Stomach (tissue), 8 donors: ENCODE measurements at regions not wholly inside any gene's neighbourhood (a gene's known extent, or its start where the extent isn't known, plus 50 kb on each side); places are given as distances from the start of the nearest gene placed in this dataset.
"Not testable (repeated sequence)": the region's sequence is repeated elsewhere in the genome, so short reads cannot be mapped to it uniquely, and the experiment has no call there.

Experiments
- DNase-seq, 2 donors: peaks; one replicate each; pipeline versions ENCODE4 v3.0.0 to v3.0.0-alpha.2; 2013 to 2019
- H3K27ac ChIP-seq, 5 donors: fragments of 200-600 bp in 4 of 5; sonication (generic) in 4 of 5; one replicate each; pipeline ENCODE4 v1.5.1; 2013 to 2019; ENCODE audit warnings: mild to moderate bottlenecking in 1 of 5, moderate library complexity in 1 of 5
- H3K27me3 ChIP-seq, 3 donors: fragments of 200-600 bp; sonication (generic); one replicate each; pipeline ENCODE4 v1.5.1; 2017 to 2019; ENCODE audit warnings: mixed run types in 1 of 3
- H3K36me3 ChIP-seq, 4 donors: fragments of 200-600 bp; sonication (generic); 1 replicate in 3 of 4; 2 replicates in 1 of 4; pipeline ENCODE4 v1.5.1; 2016 to 2019
- H3K4me1 ChIP-seq, 4 donors: fragments of 200-600 bp; sonication (generic); one replicate each; pipeline ENCODE4 v1.5.1; 2016 to 2019
- H3K4me3 ChIP-seq, 4 donors: fragments of 200-600 bp; sonication (generic) in 3 of 4; one replicate each; pipeline ENCODE4 v1.5.1; 2016 to 2019; ENCODE audit warnings: mild to moderate bottlenecking in 1 of 4
- H3K9me3 ChIP-seq, 4 donors: fragments of 200-600 bp; sonication (generic); one replicate each; pipeline ENCODE4 v1.5.1; 2016 to 2019
- EP300 ChIP-seq: sonication (generic); formaldehyde crosslinking; IDR thresholded peaks from one replicate; pipeline ENCODE4 v1.6.1; 2017; ENCODE audit warnings: antibody characterized with exemption
- POLR2A ChIP-seq, 4 donors: fragments of 450-650 bp; IDR thresholded peaks; one replicate each; pipeline ENCODE4 v1.6.1; 2016; ENCODE audit warnings: antibody characterized with exemption in 4 of 4, control low read depth in 2 of 4, mild to moderate bottlenecking in 1 of 4, moderate library complexity in 1 of 4
- POLR2AphosphoS5 ChIP-seq, 3 donors: sonication (generic); formaldehyde crosslinking; IDR thresholded peaks; one replicate each; pipeline ENCODE4 v1.6.1; 2016; ENCODE audit warnings: antibody characterized with exemption in 3 of 3
- WGBS, 5 donors: extraction: QIAGEN DNeasy Blood & Tissue Kit in 3 of 5; methylation state at CpG; one replicate each; pipeline versions ENCODE4 v1.1.5 to v1.1.7; 2013 to 2018; 5-methylcytosine and 5-hydroxymethylcytosine counted together
- intact Hi-C: fragments of 100-400 bp; cut with DNase I; formaldehyde crosslinking; loops from one replicate; pipeline ENCODE4 v1.15.1; 2023; ENCODE audit warnings: low total_unique reads
- TF ChIP-seq, protein P1 (sequence below), 7 experiments: fragments of 450-650 bp in 4 of 7; fragments of 200-600 bp in 3 of 7; sonication (generic) in 3 of 7; IDR thresholded peaks; one replicate each; pipeline ENCODE4 v1.5.1; 2016 to 2019; ENCODE audit warnings: antibody characterized with exemption in 7 of 7, control low read depth in 2 of 7, mild to moderate bottlenecking in 1 of 7
- donor health status: healthy with polysubstance abuse.
- donor health status: Bipolar disorder and iron deficiency.
- donor health status: healthy.

DNA sequence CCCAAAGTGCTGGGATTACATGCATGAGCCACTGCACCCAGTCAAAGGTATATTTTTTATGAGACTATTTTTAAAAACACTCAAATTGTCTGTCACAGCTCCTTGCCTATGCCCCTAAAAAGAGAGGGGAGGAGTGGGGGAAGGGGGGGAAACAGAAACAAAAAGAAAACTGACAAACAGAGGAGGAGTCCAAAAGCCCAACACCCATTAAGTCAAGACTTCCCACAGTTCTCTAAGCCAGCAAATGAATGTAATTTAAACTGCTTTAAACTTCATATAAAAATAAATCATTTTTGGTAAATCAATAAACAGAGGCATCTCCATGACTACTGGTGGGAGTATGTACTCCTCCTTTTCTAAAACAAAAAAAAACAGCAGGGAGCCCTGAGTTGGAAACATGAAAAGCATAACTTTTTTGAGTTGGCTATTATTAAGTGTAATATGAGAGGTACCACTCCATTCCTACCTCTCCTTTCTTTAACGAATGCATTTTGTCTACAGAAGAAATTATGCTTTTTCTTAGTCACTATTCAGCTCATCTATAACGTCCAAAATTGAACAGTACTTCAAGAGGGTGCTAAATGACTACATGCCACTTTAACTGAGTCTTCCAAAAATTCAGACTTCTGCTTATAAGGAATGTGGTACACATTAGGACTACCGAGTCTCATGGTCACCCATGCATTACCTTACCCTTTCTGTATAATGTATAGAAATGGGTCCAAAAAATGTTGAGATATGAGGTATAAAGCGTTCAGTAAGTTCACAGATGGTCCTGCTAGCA is 119.0 kb upstream of the PRSS16 start:
- peaks cover 0 to 5% (median 0%) of the 10 kb centered on the region in 3 donors for H3K27me3 ChIP-seq
- H3K9me3 ChIP-seq = no peaks in the 10 kb centered on the region
- no peak for DNase-seq
- intact Hi-C loops = no loop called here
- peaks cover 0 to 32% (median 19%) of the 10 kb centered on the region in 4 donors for H3K4me1 ChIP-seq
- WGBS, 5 donors = 77 to 89% (median 84%) methylated on average over 4 of the region's 4 CpGs
- H3K4me3 ChIP-seq = no peak overlapping the region
- TF ChIP-seq POLR2AphosphoS5 (IDR thresholded peaks at IDR 0.05) (no peak), POLR2A (IDR thresholded peaks at IDR 0.05) (no peak), EP300 (no peak)
- TF ChIP-seq, protein P1, sequence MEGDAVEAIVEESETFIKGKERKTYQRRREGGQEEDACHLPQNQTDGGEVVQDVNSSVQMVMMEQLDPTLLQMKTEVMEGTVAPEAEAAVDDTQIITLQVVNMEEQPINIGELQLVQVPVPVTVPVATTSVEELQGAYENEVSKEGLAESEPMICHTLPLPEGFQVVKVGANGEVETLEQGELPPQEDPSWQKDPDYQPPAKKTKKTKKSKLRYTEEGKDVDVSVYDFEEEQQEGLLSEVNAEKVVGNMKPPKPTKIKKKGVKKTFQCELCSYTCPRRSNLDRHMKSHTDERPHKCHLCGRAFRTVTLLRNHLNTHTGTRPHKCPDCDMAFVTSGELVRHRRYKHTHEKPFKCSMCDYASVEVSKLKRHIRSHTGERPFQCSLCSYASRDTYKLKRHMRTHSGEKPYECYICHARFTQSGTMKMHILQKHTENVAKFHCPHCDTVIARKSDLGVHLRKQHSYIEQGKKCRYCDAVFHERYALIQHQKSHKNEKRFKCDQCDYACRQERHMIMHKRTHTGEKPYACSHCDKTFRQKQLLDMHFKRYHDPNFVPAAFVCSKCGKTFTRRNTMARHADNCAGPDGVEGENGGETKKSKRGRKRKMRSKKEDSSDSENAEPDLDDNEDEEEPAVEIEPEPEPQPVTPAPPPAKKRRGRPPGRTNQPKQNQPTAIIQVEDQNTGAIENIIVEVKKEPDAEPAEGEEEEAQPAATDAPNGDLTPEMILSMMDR (IDR thresholded peaks at IDR 0.05) = no peak
- H3K27ac ChIP-seq = no peak overlapping the region
- H3K36me3 ChIP-seq = no peaks in the 10 kb centered on the region

DNA sequence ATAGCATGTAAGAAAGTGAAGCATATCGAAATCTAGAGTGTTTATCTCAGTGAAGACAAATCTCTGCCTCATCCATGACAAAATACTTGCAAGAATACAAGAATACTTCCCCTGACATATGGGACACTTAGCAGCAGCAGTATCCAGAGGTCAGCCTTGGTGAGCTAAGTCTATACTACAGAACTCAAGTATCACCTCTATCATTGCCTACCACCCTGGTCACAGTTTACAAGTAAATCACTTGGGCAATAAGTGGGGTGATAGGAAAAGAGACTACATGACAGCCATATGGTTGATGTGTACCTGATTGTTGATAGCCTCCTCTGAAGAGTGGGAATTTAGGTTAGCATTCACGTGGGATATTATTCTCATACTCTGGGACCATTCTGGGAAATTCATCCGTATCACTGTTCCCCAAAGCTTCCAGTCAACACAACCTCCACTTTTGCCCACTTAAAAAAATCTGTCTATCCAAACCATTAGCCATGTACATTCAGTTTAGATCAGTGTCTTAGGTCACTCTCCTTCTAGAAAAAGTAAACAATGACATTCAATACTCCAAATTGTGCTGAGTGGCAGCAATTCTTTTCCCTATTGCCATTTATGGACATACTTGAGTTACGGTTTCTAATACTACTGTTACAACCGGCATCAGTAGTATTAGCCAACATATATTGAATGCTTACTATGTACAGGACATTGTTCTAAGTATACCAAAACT is 118.2 kb upstream of the PRSS16 start:
- intact Hi-C loops = no loop called here
- peaks cover 0 to 40% (median 23%) of the 10 kb centered on the region in 4 donors for H3K4me1 ChIP-seq
- DNase-seq = no peak

DNA sequence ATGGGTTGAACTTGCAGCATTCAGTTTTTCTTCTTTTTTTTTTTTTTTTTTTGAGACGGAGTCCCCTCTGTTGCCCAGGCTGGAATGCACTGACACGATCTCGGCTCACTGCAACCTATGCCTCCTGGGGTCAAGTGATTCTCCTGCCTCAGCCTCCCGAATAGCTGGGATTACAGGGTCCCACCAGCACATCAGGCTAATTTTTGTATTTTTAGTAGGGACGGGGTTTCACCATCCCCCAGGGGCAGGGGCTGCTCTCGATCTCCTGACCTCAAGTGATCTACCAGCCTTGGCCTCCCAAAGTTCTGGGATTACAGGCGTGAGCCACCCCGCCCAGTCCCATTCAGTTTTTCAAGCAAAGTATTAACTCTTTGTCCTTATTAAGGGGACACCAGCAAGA is 117.6 kb upstream of the PRSS16 start:
- 81 to 90% (median 83%) methylated on average over 8 of the region's 8 CpGs for WGBS, 5 donors
- no peak for TF ChIP-seq POLR2AphosphoS5 (IDR thresholded peaks at IDR 0.05)
- no peak for TF ChIP-seq POLR2A (IDR thresholded peaks at IDR 0.05)
- TF ChIP-seq, protein P1 (IDR thresholded peaks at IDR 0.05) = no peak
- no peak for TF ChIP-seq EP300
- Histone ChIP-seq H3K27ac (no peak overlapping the region), H3K4me3 (no peak overlapping the region), H3K36me3 (no peaks in the 10 kb centered on the region), H3K9me3 (no peaks in the 10 kb centered on the region), H3K4me1 (peaks cover 0 to 46% (median 23%) of the 10 kb centered on the region in 4 donors), H3K27me3 (peaks cover 0 to 5% (median 0%) of the 10 kb centered on the region in 3 donors)
- intact Hi-C loops = no loop called here
- DNase-seq = no peak

More for the DNA sequence above, 118.2 kb upstream of the PRSS16 start:
- H3K27me3 ChIP-seq = peaks cover 0 to 5% (median 0%) of the 10 kb centered on the region in 3 donors
- H3K4me3 ChIP-seq = no peak overlapping the region
- H3K27ac ChIP-seq = no peak overlapping the region
- no peak for TF ChIP-seq POLR2AphosphoS5 (IDR thresholded peaks at IDR 0.05)
- no peak for TF ChIP-seq POLR2A (IDR thresholded peaks at IDR 0.05)
- no peak for TF ChIP-seq EP300
- TF ChIP-seq, protein P1 (IDR thresholded peaks at IDR 0.05) = no peak
- WGBS, 5 donors = 86 to 93% (median 88%) methylated on average over 5 of the region's 5 CpGs
- H3K36me3 ChIP-seq = no peaks in the 10 kb centered on the region
- no peaks in the 10 kb centered on the region for H3K9me3 ChIP-seq

DNA sequence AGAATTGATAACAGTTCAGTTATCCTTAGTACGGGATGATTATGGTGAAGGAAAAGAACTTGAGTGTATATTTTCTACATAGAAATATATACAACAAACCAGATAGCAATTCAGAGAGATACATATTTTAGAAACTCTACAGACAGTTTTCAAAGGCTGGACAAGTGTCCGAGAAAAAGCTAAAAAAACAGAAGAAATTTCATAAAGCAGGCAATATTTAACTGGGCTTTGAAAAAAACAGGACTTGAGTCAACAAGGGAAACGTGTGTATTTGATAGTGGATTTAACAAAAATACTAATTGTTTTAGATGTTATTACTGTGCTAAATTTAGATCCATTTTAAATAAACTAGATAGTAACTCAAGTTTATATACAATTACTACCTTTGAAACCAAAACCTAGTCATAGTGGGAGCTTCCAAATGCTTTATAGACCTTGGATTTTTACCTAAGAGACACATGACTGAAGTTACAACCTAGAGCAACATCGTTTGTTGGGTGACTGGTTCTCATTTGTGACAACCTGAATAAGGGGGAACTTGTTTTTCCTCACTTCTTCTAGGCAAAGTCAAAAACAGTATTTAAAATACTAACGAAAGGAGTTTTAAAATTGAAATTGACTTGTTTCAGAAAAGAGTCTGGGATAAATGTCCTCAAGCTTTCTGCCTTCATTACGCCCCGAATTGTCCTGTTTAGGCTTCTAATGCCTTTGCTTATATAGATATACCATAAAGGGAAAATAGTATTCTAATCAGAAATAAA is 116.7 kb upstream of the PRSS16 start:
- no peak for DNase-seq
- WGBS, 5 donors = 30 to 36% (median 33%) methylated on average over 7 of the region's 7 CpGs
- Histone ChIP-seq H3K27me3 (peaks cover 0 to 5% (median 0%) of the 10 kb centered on the region in 3 donors), H3K9me3 (no peaks in the 10 kb centered on the region), H3K4me3 (peak overlapping the region; percentile 47 to 58 (median 54)), H3K4me1 (peaks cover 0 to 46% (median 23%) of the 10 kb centered on the region in 4 donors), H3K36me3 (no peaks in the 10 kb centered on the region), H3K27ac (peak overlapping the region in 4 of 5 donors; percentile 87 to 96 (median 92))
- intact Hi-C loops = no loop called here
- TF ChIP-seq POLR2AphosphoS5 (IDR thresholded peaks at IDR 0.05) = no peak
- TF ChIP-seq, protein P1 (IDR thresholded peaks at IDR 0.05) = no peak

DNA sequence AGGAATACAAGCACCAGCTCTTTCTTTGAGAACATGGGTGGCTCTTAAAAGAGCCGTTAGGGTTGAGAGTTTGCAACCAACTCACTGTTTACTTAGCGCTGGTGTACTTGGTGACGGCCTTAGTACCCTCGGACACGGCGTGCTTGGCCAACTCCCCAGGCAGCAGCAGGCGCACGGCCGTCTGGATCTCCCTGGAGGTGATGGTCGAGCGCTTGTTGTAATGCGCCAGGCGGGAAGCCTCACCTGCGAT is 115.3 kb upstream of the PRSS16 start:
- Histone ChIP-seq H3K27ac (peak overlapping the region; percentile 76 to 96 (median 90)), H3K4me3 (peak overlapping the region; percentile 47 to 58 (median 54)), H3K4me1 (peaks cover 0 to 38% (median 20%) of the 10 kb centered on the region in 4 donors)
- H3K27me3 ChIP-seq, DNase-seq, H3K36me3 ChIP-seq, H3K9me3 ChIP-seq, intact Hi-C loops: not testable (repeated sequence)
- 0 to 2% (median 0%) methylated on average over 14 of the region's 14 CpGs for WGBS, 5 donors
